Heart left ventricle (tissue), 13 donors: ENCODE measurements at regions not wholly inside any gene's neighbourhood (a gene's known extent, or its start where the extent isn't known, plus 50 kb on each side); places are given as distances from the start of the nearest gene placed in this dataset.

ENCODE experiments used
- CTCF ChIP-seq, 12 donors: fragments of 200-600 bp; sonication (generic) in 4 of 12; IDR thresholded peaks; one replicate each; pipeline versions ENCODE4 v1.5.0 to v1.8.0; 2018 to 2022; ENCODE audit warnings: antibody characterized with exemption in 12 of 12, mild to moderate bottlenecking in 5 of 12
- POLR2A ChIP-seq, 2 donors: fragments of 450-650 bp; IDR thresholded peaks; one replicate each; pipeline ENCODE4 v1.6.1; 2017; ENCODE audit warnings: antibody characterized with exemption in 2 of 2, mild to moderate bottlenecking in 2 of 2, moderate library complexity in 2 of 2
- donor health status: ischemic (EF 13 %, LVEDD 7.1; RV severe dilation, severe dysfunction).
- donor health status: DM: no; HTN: yes; CAD: no.
- donor health status: DM: no; HTN: no; CAD: no.
- donor health status: ischemic (EF 25% LVEDD 6.9; RV normal size, moderate dysfunction).
- donor health status: ischemic (EF 25% LVEDD 5.7; RV mildly dilated, moderate dysfunction).
- donor health status: ischemic (EF 35%, LVEDD 5.7; RV mildly dilated, moderate dysfunction).
- donor health status: nonischemic (EF 11% LVEDD 7.7; RV severe dilation, severe dysfunction).
- donor health status: DM: yes; HTN: yes; CAD: no.
- donor health status: PGD.
- donor health status: ischemic (EF 29% LVEDD 5.4; RV normal size, mild dysfunction).
- donor health status: nonischemic (EF 23%, LVEDD 6.1; RV moderate dilation, normal function).

- no peak for TF ChIP-seq CTCF (IDR thresholded peaks at IDR 0.05)
- TF ChIP-seq POLR2A (IDR thresholded peaks at IDR 0.05): no peak
Observed at GRCh38 chr2:211077216-211077767, 520.9 kb downstream of the CPS1 start.
